OCI-LY7 (cell line): ENCODE measurements at regions not wholly inside any gene's neighbourhood (a gene's known extent, or its start where the extent isn't known, plus 50 kb on each side); places are given as distances from the start of the nearest gene placed in this dataset.

Source experiments
- BruUV-seq: library from RNA; stranded (reverse); fragments of 400-500 nt; replicated peaks from 2 replicates; lab custom pipeline; 2021; lab: Mats Ljungman, UMichigan
- CTCF ChIA-PET: fragments of 300-600 bp; sonication (Branson Sonifier 250); formaldehyde crosslinking; loops from one replicate; lab custom pipeline; 2022; ENCODE audit warnings: antibody characterized with exemption; ENCODE audit not compliant: unreplicated experiment; lab: Charles Lee
- POLR2A ChIA-PET: fragments of 300-600 bp; sonication (Branson Sonifier 250); formaldehyde crosslinking; loops from one replicate; lab custom pipeline; 2022; ENCODE audit warnings: antibody characterized with exemption; lab: Charles Lee
- DNase-seq: peaks from one replicate; pipeline ENCODE4 v3.0.0-alpha.2; 2015; ENCODE audit warnings: low spot score
- H2AFZ ChIP-seq: fragments of 200-600 bp; sonication (generic), shearing (Covaris generic); 2 replicates; pipeline ENCODE4 v1.6.1; 2014; ENCODE audit warnings: mild to moderate bottlenecking, antibody characterized with exemption, low read length, moderate library complexity
- H3K27ac ChIP-seq: fragments of 200-600 bp; sonication (generic); 2 replicates; pipeline ENCODE4 v1.5.1; 2014; ENCODE audit warnings: mixed run types, low read depth, mild to moderate bottlenecking, moderate library complexity, low read length, inconsistent platforms; ENCODE audit not compliant: poor library complexity, severe bottlenecking
- H3K36me3 ChIP-seq: fragments of 200-600 bp; sonication (generic); 2 replicates; pipeline ENCODE4 v1.6.1; 2014; ENCODE audit warnings: mild to moderate bottlenecking, antibody characterized with exemption, low read length, moderate library complexity, mixed read lengths; ENCODE audit not compliant: insufficient read depth
- H3K4me1 ChIP-seq: fragments of 200-600 bp; sonication (generic); 2 replicates; pipeline ENCODE4 v1.5.1; 2014; ENCODE audit warnings: mild to moderate bottlenecking, low read length; ENCODE audit not compliant: insufficient read depth, poor library complexity, severe bottlenecking
- H3K4me2 ChIP-seq: fragments of 200-600 bp; sonication (generic); 2 replicates; pipeline ENCODE4 v1.6.1; 2014; ENCODE audit warnings: mild to moderate bottlenecking, low read length
- H3K4me3 ChIP-seq: fragments of 200-600 bp; sonication (generic); 2 replicates; pipeline ENCODE4 v1.5.1; 2014; ENCODE audit warnings: mild to moderate bottlenecking, low read depth, low read length; ENCODE audit not compliant: poor library complexity, severe bottlenecking
- H3K79me2 ChIP-seq: fragments of 200-600 bp; sonication (generic); 2 replicates; pipeline ENCODE4 v1.6.1; 2016; ENCODE audit warnings: low read depth, mild to moderate bottlenecking, low read length, moderate library complexity, mixed read lengths; ENCODE audit not compliant: insufficient read depth
- H3K9me2 ChIP-seq: fragments of 200-600 bp; sonication (generic); 2 replicates; pipeline ENCODE4 v1.6.1; 2016; ENCODE audit warnings: mild to moderate bottlenecking, low read length, mixed read lengths; ENCODE audit not compliant: insufficient read depth
- H3K9me3 ChIP-seq: fragments of 200-600 bp; sonication (generic); 2 replicates; pipeline ENCODE4 v1.6.1; 2014; ENCODE audit warnings: mild to moderate bottlenecking, mixed run types, low read length, mixed read lengths
- H4K20me1 ChIP-seq: fragments of 200-600 bp; sonication (generic); 2 replicates; pipeline ENCODE4 v1.6.1; 2014; ENCODE audit warnings: mild to moderate bottlenecking, antibody characterized with exemption, low read length, moderate library complexity, mixed read lengths; ENCODE audit not compliant: insufficient read depth
- CTCF ChIP-seq: fragments of 200-600 bp; sonication (generic); conservative IDR thresholded peaks from 2 replicates; pipeline ENCODE4 v1.5.1; 2014; ENCODE audit warnings: mild to moderate bottlenecking, antibody characterized with exemption, low read length, moderate library complexity, mixed read lengths
- EZH2phosphoT487 ChIP-seq: fragments of 200-600 bp; sonication (generic); IDR thresholded peaks from 2 replicates; pipeline ENCODE4 v1.6.1; 2018; ENCODE audit warnings: low read depth, borderline replicate concordance, mild to moderate bottlenecking, mixed run types, antibody characterized with exemption, low read length, moderate library complexity, mixed read lengths
- intact Hi-C: fragments of 100-400 bp; cut with micrococcal nuclease; formaldehyde crosslinking; loops from one replicate; pipeline ENCODE4 v1.10.0; 2022; ENCODE audit not compliant: unreplicated experiment

- Histone ChIP-seq H3K4me2 (no peak overlapping the region), H3K27ac (no peak overlapping the region), H3K79me2 (no peaks in the 10 kb centered on the region), H3K9me2 (no peaks in the 10 kb centered on the region), H3K36me3 (no peaks in the 10 kb centered on the region), H3K4me3 (no peak overlapping the region), H3K4me1 (no peaks in the 10 kb centered on the region), H3K9me3 (no peaks in the 10 kb centered on the region), H4K20me1 (no peaks in the 10 kb centered on the region), H2AFZ (no peak overlapping the region)
- no peak for DNase-seq
- TF ChIP-seq EZH2phosphoT487, result no peak
- no TSS peak for BruUV-seq
- ChIA-PET POLR2A (no interaction called here), CTCF (no interaction called here)
- intact Hi-C loops, result no loop called here
Measured at GRCh38 chr2:52097071-52097470, 1065.1 kb upstream of the NRXN1 start.

- H3K27ac ChIP-seq, result no peak overlapping the region
- intact Hi-C loops, result no loop called here
- no peak overlapping the region for H3K4me3 ChIP-seq
- ChIA-PET CTCF (no interaction called here), POLR2A (interaction anchor here (0.6 kb wide), 1 partner anchor 1987 kb away, joined by 4 read pairs; no protein-coding TSS in a partner anchor)
- DNase-seq, result no peak
- H3K9me3 ChIP-seq, result no peaks in the 10 kb centered on the region
- no peaks in the 10 kb centered on the region for H3K9me2 ChIP-seq
- H3K4me1 ChIP-seq, result peaks cover 11% of the 10 kb centered on the region
- TF ChIP-seq CTCF, result no peak
- no peak for TF ChIP-seq EZH2phosphoT487
- H3K4me2 ChIP-seq, result no peak overlapping the region
- no peaks in the 10 kb centered on the region for H3K79me2 ChIP-seq
- peak overlapping the region; percentile 41; the same call in 1 of the 2 replicates for H2AFZ ChIP-seq
- no peaks in the 10 kb centered on the region for H3K36me3 ChIP-seq
- BruUV-seq, result no TSS peak
- H4K20me1 ChIP-seq, result no peaks in the 10 kb centered on the region
Measured at GRCh38 chr2:52084759-52085158, 1052.8 kb upstream of the NRXN1 start.

- intact Hi-C loops, result no loop called here
- BruUV-seq, result no TSS peak
- no peak for TF ChIP-seq EZH2phosphoT487
- Histone ChIP-seq H3K9me2 (no peaks in the 10 kb centered on the region), H4K20me1 (no peaks in the 10 kb centered on the region), H3K9me3 (no peaks in the 10 kb centered on the region), H3K4me3 (no peak overlapping the region), H3K4me1 (peaks cover 11% of the 10 kb centered on the region), H2AFZ (peak overlapping the region; percentile 41; the same call in 1 of the 2 replicates), H3K79me2 (no peaks in the 10 kb centered on the region), H3K27ac (no peak overlapping the region), H3K4me2 (no peak overlapping the region), H3K36me3 (no peaks in the 10 kb centered on the region)
- ChIA-PET CTCF (interaction anchor here (0.6 kb wide), 1 partner anchor 20 kb away, joined by 3 read pairs; no protein-coding TSS in a partner anchor), POLR2A (interaction anchor here (0.6 kb wide), 1 partner anchor 509 kb away, joined by 3 read pairs; no protein-coding TSS in a partner anchor)
- DNase-seq, result no peak
Measured at GRCh38 chr2:52083214-52083613, 1051.3 kb upstream of the NRXN1 start.
